SW480 (cell line): ENCODE measurements at regions not wholly inside any gene's neighbourhood (a gene's known extent, or its start where the extent isn't known, plus 50 kb on each side); places are given as distances from the start of the nearest gene placed in this dataset.
A peak's percentile ranks its signal among the peaks of the same experiment; 100 is the strongest.
"Not testable (repeated sequence)": the region's sequence is repeated elsewhere in the genome, so short reads cannot be mapped to it uniquely, and the experiment has no call there.

Experiments used
- DNase-seq: peaks from one replicate; pipeline ENCODE4 v3.0.0-alpha.2; 2016; ENCODE audit warnings: low spot score

GRCh38 chrX:3184176-3184930, 143.1 kb downstream of the ARSF start:
- peak; percentile 18 for DNase-seq

DNA sequence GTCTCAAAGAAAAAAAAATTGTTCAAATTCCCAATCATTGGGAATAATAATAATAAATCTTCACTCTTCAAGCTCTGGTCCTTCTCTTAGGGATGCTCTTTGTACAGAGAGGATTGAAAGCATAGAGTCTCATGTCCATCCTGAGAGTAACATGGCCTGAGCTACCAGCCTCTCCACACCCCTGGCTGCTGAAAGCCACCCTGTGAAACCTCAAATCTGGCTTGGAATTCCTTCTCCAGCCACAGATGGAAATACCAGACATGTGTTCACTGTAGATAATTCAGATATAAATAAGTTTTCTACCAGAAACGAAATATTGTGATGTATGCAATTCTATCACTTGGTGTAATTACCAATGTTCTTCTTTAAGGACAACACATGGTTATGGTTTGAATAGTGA, 140.6 kb downstream of the ARSF start:
- no peak for DNase-seq

- no peak for DNase-seq
Observed at GRCh38 chrX:3178329-3178728, 137.1 kb downstream of the ARSF start.

- DNase-seq: no peak
Observed at GRCh38 chrX:3177851-3178250, 136.6 kb downstream of the ARSF start.

DNA sequence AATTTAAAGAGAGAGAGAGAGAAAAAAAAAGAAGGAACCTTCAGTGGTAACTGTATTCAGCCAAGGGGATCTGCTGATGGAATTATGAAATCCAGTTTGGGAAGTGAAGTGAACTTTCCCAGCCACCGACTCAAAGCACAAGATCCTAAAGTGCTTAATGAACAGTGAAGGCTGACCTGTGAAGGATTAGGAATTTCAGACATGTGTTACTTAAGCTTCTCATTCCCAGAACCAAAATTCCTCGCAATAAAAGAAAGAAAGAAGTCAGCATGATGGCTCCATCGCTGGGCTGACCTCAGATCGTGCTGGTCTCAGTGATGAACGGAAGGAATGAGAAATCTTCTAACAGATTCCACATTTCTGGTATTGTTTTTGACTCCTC, 135.2 kb downstream of the ARSF start:
- DNase-seq: no peak

GRCh38 chrX:3175659-3176438, 134.6 kb downstream of the ARSF start:
- DNase-seq: no peak

- DNase-seq: not testable (repeated sequence)
Observed at GRCh38 chrX:3172156-3172555, 130.9 kb downstream of the ARSF start.

DNA sequence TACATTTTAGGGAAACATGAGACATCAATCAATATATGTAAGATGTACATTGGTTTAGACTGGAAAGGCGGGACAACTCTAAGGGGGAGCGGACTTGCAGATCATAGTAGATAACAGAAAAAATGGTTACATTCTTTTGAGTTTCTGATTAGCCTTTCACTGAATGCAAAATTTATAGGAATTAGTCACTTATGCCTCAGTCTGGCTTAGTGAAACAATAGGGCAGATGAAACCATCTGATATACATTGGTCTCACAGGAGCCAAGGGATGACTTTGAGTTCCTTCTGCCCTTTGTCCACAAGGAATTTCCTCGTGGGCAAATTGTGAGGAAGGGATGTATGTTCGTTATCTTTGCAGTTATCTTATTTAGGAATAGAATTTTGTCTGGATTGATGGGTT, 128.2 kb downstream of the ARSF start:
- DNase-seq: no peak

DNA sequence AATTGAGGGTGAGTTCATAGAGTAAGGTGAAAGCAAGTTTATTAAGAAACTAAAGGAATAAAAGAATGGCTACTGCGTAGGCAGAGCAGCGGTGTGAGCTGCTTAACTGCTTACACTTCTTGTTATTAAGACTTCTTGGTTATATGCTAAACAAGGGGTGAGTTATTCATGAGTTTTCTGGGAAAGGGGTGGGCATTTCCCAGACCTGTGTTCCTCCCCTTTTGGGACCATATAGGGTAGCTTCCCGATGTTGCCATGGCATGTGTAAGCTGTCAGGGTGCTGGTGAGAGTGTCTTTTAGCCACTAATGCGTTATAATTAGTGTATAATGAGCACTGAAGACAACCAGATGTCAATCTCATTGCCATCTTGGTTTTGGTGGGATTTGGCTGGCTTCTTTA, 126.5 kb downstream of the ARSF start:
- DNase-seq: no peak

DNA sequence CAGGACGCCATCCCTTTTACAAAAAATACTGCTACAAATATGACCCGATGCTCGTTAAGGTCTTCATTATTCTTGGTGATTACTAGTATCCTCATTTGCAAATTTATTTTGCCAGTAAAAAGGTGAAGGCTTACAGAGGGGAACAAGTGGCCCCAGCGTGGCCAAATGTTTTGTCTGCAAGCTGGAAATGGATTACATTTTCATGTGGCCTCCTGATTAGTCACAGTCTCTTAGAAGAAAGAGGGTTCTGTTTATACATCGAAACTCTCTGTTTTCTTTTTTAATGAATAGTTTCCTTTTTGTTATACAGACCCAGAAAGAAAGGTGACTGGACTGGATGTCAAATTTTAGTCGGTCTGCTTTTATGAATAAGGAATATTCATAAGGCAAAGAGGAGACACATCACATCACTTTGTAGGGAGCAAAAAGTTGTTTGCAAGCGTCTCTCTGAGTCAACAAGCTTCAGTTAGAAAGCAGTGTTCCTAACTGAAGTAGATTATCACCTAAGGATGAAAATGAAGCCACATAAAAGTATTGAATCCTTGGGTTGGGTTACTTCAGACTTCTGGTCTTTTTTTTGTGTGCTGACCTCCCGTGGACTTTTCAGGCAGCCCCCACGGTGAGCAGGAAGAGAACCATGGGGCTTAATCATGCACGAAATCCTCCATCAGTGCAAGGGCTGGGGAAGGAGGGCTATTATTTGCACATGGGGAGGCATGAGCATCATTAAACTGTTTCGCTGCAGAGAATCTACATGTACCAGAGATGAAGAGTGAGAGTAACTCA, 125.6 kb downstream of the ARSF start:
- no peak for DNase-seq

DNA sequence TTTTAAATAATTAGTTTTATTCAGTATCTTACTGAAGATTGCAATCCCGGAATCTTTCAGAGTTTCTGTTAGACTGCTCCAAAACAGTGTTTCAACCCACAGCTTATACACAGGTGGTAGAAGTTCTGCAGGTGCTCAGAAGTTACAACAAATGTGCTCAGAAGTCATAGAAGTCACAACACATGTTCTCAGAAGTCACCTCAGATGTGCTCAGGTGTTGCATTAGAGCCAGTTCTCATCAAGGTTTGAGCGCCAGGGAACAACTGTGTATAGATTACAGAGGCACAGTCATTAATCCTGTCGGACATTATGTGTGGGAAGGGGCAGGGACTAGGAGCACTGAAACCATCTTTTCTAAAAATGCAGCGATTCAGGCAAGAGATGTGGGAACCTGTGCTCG, 124.5 kb downstream of the ARSF start:
- no peak for DNase-seq
